Epithelial cell of esophagus (primary cell): ENCODE measurements at regions not wholly inside any gene's neighbourhood (a gene's known extent, or its start where the extent isn't known, plus 50 kb on each side); places are given as distances from the start of the nearest gene placed in this dataset.

ENCODE experiments used
- DNase-seq: peaks from one replicate; pipeline ENCODE4 v3.0.0; 2010; ENCODE audit warnings: low read depth
- H3K4me3 ChIP-seq: 2 replicates; pipeline ENCODE4 v1.5.1; 2011; ENCODE audit warnings: mild to moderate bottlenecking, low read length, control low read depth
- CTCF ChIP-seq: IDR thresholded peaks from 2 replicates; pipeline ENCODE4 v1.5.1; 2011; ENCODE audit warnings: low read depth, mild to moderate bottlenecking, low read length, control low read depth, inconsistent platforms; ENCODE audit not compliant: insufficient read depth; ENCODE audit errors: missing control alignments

DNA sequence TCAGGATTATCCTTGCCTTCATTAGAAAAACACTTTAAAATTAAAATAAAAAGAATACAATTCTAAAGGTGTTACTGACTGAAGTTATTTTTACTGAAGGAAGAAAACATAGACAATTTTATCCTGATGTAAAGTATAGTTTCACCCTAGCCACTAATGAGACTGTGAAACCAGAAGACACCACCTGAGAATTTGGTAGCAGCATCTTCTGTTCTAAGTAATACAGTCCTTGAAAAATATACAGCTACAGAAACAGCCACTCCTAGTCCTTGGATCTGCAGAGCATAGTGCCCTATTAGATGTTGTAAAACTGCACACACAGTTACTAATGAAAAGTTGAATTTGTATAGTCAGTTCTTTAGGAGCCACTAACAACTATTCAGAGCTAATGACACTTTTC is 377.7 kb downstream of the PRR16 start:
- no peak for DNase-seq
- TF ChIP-seq CTCF = no peak
- H3K4me3 ChIP-seq = no peak overlapping the region

DNA sequence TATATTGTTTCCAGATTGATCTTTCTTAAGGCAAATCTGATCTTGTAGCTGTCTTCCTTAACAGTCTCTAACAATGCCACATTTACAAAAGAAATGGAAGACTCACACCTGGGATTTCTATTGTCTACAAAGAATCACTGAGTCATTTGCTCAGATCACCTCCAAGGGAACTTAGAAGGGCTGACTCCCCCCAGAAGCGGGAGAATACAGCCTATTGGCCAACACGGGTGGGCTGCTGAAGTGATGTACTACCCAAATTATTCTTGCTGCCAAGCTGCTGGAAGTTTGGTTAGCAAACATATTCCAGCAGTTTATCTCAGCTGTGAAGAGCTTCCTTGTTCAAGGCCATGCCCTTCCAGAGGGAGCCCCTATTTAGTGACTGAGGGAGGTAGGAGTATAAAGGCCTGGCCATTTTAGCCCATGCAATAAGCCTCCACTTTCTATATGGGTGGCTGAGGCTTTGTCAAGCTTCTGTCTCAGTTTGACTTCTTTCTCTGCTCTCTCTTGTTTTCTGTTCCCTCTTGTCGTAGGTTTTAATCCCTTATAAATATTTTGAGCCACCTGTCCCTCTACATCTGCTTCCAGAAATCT is 379.4 kb downstream of the PRR16 start:
- no peak overlapping the region for H3K4me3 ChIP-seq
- no peak for DNase-seq
- TF ChIP-seq CTCF = no peak

- H3K4me3 ChIP-seq = no peak overlapping the region
- no peak for TF ChIP-seq CTCF
- DNase-seq = peak; percentile 2
Measured at GRCh38 chr5:120848883-120849282, 384.8 kb downstream of the PRR16 start.

- no peak for DNase-seq
- H3K4me3 ChIP-seq = no peak overlapping the region
Measured at GRCh38 chr5:120852222-120852860, 388.2 kb downstream of the PRR16 start.

GRCh38 chr5:120866997-120867396 is 402.9 kb downstream of the PRR16 start:
- no peak for DNase-seq
- TF ChIP-seq CTCF = no peak
- H3K4me3 ChIP-seq = no peak overlapping the region

More at GRCh38 chr5:120852222-120852860, 388.2 kb downstream of the PRR16 start:
- no peak for TF ChIP-seq CTCF

DNA sequence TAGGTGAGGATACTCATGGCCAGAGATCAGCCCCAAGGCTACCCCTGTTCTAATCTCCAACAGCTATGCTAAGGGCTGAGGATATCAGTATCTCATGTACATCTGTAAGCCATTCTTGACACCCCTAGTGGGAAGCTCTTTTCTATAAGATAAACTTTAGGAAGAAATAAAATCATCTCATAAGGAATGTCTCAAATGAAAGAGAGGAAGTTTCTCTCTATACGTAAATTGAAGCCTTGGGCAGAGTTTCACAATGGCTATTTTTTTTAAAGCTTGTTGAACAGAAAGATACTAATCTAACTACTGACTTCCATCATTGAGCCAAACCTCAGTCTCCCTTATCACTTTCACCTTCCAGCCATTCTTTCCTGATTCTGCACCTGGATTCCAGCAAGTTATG is 405.7 kb downstream of the PRR16 start:
- DNase-seq = no peak
- TF ChIP-seq CTCF = no peak
- H3K4me3 ChIP-seq = no peak overlapping the region

DNA sequence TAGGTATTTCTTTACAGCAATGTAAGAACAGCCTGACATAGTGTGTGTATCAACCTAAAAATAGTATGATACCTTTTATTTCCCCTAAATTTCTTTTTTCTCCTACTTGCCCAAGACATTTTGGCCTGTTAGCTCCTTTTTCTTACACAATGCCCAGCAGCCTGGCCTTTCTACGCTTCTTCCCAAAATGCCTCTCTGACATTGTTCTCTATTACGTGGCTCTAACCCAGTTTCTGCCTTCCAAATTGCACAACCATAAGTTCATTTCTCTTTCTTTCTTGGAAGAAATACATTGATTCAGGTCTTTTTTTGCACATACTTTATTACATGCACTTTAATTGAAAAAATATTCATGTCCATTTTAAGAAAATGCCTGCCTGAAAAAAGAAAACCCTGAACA is 408.2 kb downstream of the PRR16 start:
- no peak overlapping the region for H3K4me3 ChIP-seq
- no peak for TF ChIP-seq CTCF
- no peak for DNase-seq
